ENCODE measurements at regions not wholly inside any gene's neighbourhood (a gene's known extent, or its start where the extent isn't known, plus 50 kb on each side); places are given as distances from the start of the nearest gene placed in this dataset.
A peak's percentile ranks its signal among the peaks of the same experiment; 100 is the strongest.
"Not testable (repeated sequence)": the region's sequence is repeated elsewhere in the genome, so short reads cannot be mapped to it uniquely, and the experiment has no call there.

DNA sequence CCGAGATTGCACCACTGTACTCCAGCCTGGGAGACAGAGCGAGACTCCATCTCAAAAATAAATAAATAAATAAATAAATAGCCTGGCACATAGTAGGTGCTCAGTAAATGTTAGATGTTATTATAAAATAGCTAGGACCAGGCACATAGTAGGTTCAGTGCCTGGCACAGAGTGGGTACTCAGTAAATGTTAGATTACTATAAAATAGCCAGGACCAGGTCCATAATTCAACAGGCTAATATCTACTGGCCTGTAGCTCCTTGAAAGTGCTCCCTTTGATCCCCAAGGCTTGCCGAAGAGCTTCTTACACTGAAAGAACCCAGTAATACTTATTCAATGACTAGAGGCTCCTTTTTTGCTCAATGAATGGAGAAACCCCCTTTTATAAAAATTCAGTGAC lies 215.1 kb upstream of the ZNF217 start:
- H3K27ac ChIP-seq: no peak overlapping the region
- H3K27me3 ChIP-seq: no peaks in the 10 kb centered on the region

GRCh38 chr20:53808302-53808701 lies 214.7 kb upstream of the ZNF217 start:
- not testable (repeated sequence) for H3K27me3 ChIP-seq; H3K36me3 ChIP-seq; H3K27ac ChIP-seq; H3K4me1 ChIP-seq (ENCODE audit: low read depth); H3K4me3 ChIP-seq; DNase-seq (ENCODE audit: low read depth in 1 of 2, low spot score in 1 of 2); H3K9me3 ChIP-seq (ENCODE audit: low read depth)

More for the DNA sequence above, 215.1 kb upstream of the ZNF217 start:
- H3K36me3 ChIP-seq: no peaks in the 10 kb centered on the region
- H3K4me3 ChIP-seq: no peak overlapping the region
- no peak for TF ChIP-seq CTCF (IDR thresholded peaks at IDR 0.05; ENCODE audit: low read depth, low read length)
- H3K4me1 ChIP-seq (ENCODE audit: low read depth): no peaks in the 10 kb centered on the region
- H3K9me3 ChIP-seq (ENCODE audit: low read depth): no peaks in the 10 kb centered on the region
- no peak for DNase-seq (ENCODE audit: low read depth in 1 of 2, low spot score in 1 of 2)

- H3K4me3 ChIP-seq: no peak overlapping the region
- H3K9me3 ChIP-seq (ENCODE audit: low read depth): no peaks in the 10 kb centered on the region
- no peak overlapping the region for H3K27ac ChIP-seq
- H3K27me3 ChIP-seq: no peaks in the 10 kb centered on the region
- no peaks in the 10 kb centered on the region for H3K4me1 ChIP-seq (ENCODE audit: low read depth)
- DNase-seq (ENCODE audit: low read depth in 1 of 2, low spot score in 1 of 2): no peak
- TF ChIP-seq CTCF (IDR thresholded peaks at IDR 0.05; ENCODE audit: low read depth, low read length): no peak
- no peaks in the 10 kb centered on the region for H3K36me3 ChIP-seq
These were observed 213.2 kb upstream of the ZNF217 start for GRCh38 chr20:53806683-53807401.

GRCh38 chr20:53805895-53806384 lies 212.3 kb upstream of the ZNF217 start:
- H3K4me3 ChIP-seq: no peak overlapping the region
- H3K4me1 ChIP-seq (ENCODE audit: low read depth): peaks cover 3% of the 10 kb centered on the region
- DNase-seq (ENCODE audit: low read depth in 1 of 2, low spot score in 1 of 2): peak in 1 of 2 donors; percentile 23
- no peaks in the 10 kb centered on the region for H3K36me3 ChIP-seq
- TF ChIP-seq CTCF (IDR thresholded peaks at IDR 0.05; ENCODE audit: low read depth, low read length): no peak
- H3K27me3 ChIP-seq: no peaks in the 10 kb centered on the region
- H3K27ac ChIP-seq: no peak overlapping the region
- no peaks in the 10 kb centered on the region for H3K9me3 ChIP-seq (ENCODE audit: low read depth)

- H3K36me3 ChIP-seq: no peaks in the 10 kb centered on the region
- H3K27ac ChIP-seq: no peak overlapping the region
- peaks cover 10% of the 10 kb centered on the region for H3K4me1 ChIP-seq (ENCODE audit: low read depth)
- no peak for DNase-seq (ENCODE audit: low read depth in 1 of 2, low spot score in 1 of 2)
- no peak for TF ChIP-seq CTCF (IDR thresholded peaks at IDR 0.05; ENCODE audit: low read depth, low read length)
- H3K27me3 ChIP-seq: no peaks in the 10 kb centered on the region
- H3K9me3 ChIP-seq (ENCODE audit: low read depth): no peaks in the 10 kb centered on the region
- no peak overlapping the region for H3K4me3 ChIP-seq
These were observed 211.6 kb upstream of the ZNF217 start for GRCh38 chr20:53804920-53805894.

DNA sequence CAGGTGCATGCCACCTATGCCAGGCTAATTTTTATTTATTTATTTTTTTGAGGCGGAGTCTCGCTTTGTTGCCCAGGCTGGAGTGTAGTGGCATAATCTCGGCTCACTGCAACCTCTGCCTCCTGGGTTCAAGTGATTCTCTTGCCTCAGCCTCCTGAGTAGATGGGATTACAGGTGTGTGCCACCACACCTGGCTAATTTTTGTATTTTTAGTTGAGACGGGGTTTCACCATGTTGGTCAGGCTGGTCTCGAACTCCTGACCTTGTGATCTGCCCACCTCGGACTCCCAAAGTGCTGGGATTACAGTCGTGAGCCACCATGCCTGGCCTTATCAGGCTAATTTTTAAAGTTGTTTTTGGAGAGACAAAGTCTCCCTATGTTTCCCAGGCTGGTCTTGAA lies 210.7 kb upstream of the ZNF217 start:
- H3K4me1 ChIP-seq (ENCODE audit: low read depth): peaks cover 10% of the 10 kb centered on the region
- not testable (repeated sequence) for H3K9me3 ChIP-seq (ENCODE audit: low read depth); H3K27ac ChIP-seq; H3K27me3 ChIP-seq; DNase-seq (ENCODE audit: low read depth in 1 of 2, low spot score in 1 of 2); H3K4me3 ChIP-seq; H3K36me3 ChIP-seq
